ENCODE measurements at regions not wholly inside any gene's neighbourhood (a gene's known extent, or its start where the extent isn't known, plus 50 kb on each side); places are given as distances from the start of the nearest gene placed in this dataset.
A peak's percentile ranks its signal among the peaks of the same experiment; 100 is the strongest.

DNA sequence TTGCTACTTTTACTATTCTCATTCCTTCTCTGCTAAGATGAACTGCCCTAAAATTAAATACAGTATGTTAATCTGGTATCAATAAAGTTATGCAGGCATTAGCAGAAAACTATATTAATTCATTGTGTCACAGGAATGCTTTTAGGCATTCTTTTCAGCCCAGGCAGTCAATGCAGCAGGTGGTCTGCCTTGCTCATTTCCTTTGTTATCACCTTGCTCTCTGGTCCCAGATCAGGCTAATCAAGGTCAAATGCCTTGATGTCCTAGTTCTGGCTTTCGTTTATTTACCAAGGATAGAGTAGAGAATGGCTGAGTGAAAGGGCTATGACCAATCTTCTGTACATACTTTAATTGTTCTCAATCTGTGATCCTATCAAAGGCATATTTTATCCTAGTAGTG is 1023.6 kb downstream of the TMEM182 start:
- Histone ChIP-seq H2BK15ac (ENCODE audit: low read length) (no peak overlapping the region), H3K27me3 (replicated peaks in 1 of 4; ENCODE audit: control insufficient read depth in 3 of 4, extremely low read depth in 1 of 4, insufficient read depth in 3 of 4, low read length in 3 of 4) (peaks cover 1 to 12% (median 10%) of the 10 kb centered on the region in 4 experiments; a peak in 6 of 7 replicates), H3K56ac (replicated peaks; ENCODE audit: insufficient read length, low read depth, low read length) (no peak overlapping the region), H3K14ac (ENCODE audit: insufficient read length) (no peak overlapping the region), H2AFZ (ENCODE audit: low read length) (no peak overlapping the region), H3K9me3 (ENCODE audit: insufficient read depth in 2 of 2, low read depth in 1 of 2, low read length in 1 of 2) (no peaks in the 10 kb centered on the region), H3K4ac (replicated peaks; ENCODE audit: insufficient read length, low read depth, low read length) (no peak overlapping the region), H3K23me2 (ENCODE audit: low read depth, low read length) (no peaks in the 10 kb centered on the region), H3K79me1 (ENCODE audit: low read depth, low read length) (no peaks in the 10 kb centered on the region), H2BK12ac (ENCODE audit: low read depth, low read length) (no peak overlapping the region), H4K91ac (replicated peaks; ENCODE audit: insufficient read length, low read length) (no peak overlapping the region), H3K27ac (ENCODE audit: low read depth, low read length) (no peak overlapping the region), H3K4me1 (replicated peaks in 1 of 4; ENCODE audit: control insufficient read depth in 3 of 4, insufficient read depth in 4 of 4, low read length in 3 of 4) (peaks cover 2 to 7% (median 6%) of the 10 kb centered on the region in 4 experiments; a peak in 4 of 7 replicates), H4K8ac (ENCODE audit: extremely low read depth, insufficient read depth, low read length) (no peak overlapping the region), H3K36me3 (ENCODE audit: control insufficient read depth in 2 of 4, insufficient read depth in 4 of 4, low read length in 3 of 4) (no peaks in the 10 kb centered on the region), H3K79me2 (ENCODE audit: control insufficient read depth in 1 of 2, insufficient read depth in 2 of 2, low read length in 2 of 2) (no peaks in the 10 kb centered on the region), H4K20me1 (replicated peaks in 1 of 2; ENCODE audit: control insufficient read depth in 1 of 2, insufficient read depth in 2 of 2, low read length in 2 of 2) (peaks cover 0 to 2% of the 10 kb centered on the region in 2 experiments), H3K18ac (ENCODE audit: extremely low read depth, low read length) (no peak overlapping the region), H4K5ac (ENCODE audit: insufficient read length, low read depth, low read length) (no peak overlapping the region), H2BK120ac (replicated peaks; ENCODE audit: low read depth, low read length) (no peak overlapping the region), H3K4me2 (ENCODE audit: insufficient read depth in 1 of 2, low read depth in 2 of 2, low read length in 2 of 2) (no peak overlapping the region), H3K23ac (ENCODE audit: insufficient read length) (no peak overlapping the region), H2AK5ac (ENCODE audit: low read depth, low read length) (no peak overlapping the region), H2BK20ac (ENCODE audit: low read length) (no peak overlapping the region), H3K9ac (replicated peaks in 1 of 4; ENCODE audit: extremely low read depth in 1 of 4, low read depth in 3 of 4, low read length in 3 of 4) (no peak overlapping the region), H3K4me3 (ENCODE audit: extremely low read depth in 1 of 4, insufficient read depth in 2 of 4, low read depth in 3 of 4, low read length in 4 of 4) (no peak overlapping the region), H2BK5ac (ENCODE audit: low read depth, low read length) (no peak overlapping the region)
- FAIRE-seq (peak; percentile 50), DNase-seq (ENCODE audit: low read depth in 1 of 2, low spot score in 2 of 2) (no peak)
- WGBS, 2 experiments (ENCODE audit: extremely low coverage in 1 of 2, insufficient coverage in 1 of 2, insufficient read length in 1 of 2, insufficient replicate concordance in 2 of 2, low coverage in 1 of 2, low lambda C conversion rate in 2 of 2, missing lambda C conversion rate in 1 of 2) = 32% methylated on average over 1 of the region's 1 CpG; no CpG with 5 or more reads in 1 of the 2 experiments
- TF ChIP-seq, protein P1, sequence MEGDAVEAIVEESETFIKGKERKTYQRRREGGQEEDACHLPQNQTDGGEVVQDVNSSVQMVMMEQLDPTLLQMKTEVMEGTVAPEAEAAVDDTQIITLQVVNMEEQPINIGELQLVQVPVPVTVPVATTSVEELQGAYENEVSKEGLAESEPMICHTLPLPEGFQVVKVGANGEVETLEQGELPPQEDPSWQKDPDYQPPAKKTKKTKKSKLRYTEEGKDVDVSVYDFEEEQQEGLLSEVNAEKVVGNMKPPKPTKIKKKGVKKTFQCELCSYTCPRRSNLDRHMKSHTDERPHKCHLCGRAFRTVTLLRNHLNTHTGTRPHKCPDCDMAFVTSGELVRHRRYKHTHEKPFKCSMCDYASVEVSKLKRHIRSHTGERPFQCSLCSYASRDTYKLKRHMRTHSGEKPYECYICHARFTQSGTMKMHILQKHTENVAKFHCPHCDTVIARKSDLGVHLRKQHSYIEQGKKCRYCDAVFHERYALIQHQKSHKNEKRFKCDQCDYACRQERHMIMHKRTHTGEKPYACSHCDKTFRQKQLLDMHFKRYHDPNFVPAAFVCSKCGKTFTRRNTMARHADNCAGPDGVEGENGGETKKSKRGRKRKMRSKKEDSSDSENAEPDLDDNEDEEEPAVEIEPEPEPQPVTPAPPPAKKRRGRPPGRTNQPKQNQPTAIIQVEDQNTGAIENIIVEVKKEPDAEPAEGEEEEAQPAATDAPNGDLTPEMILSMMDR (IDR thresholded peaks at IDR 0.05; ENCODE audit: control extremely low read depth in 1 of 3, insufficient read depth in 1 of 3, low read depth in 1 of 3, low read length in 3 of 3) = no peak
- peak; percentile 16; the same call in 1 of the 2 replicates for TF ChIP-seq TEAD4 (IDR thresholded peaks at IDR 0.05; ENCODE audit: low read depth, low read length)
- ChIA-PET POLR2A (ENCODE audit: partially characterized antibody) (no interaction called here), CTCF (ENCODE audit: partially characterized antibody) (no interaction called here)

Data from H1 (cell line).